Lung microvascular endothelial cell (primary cell): ENCODE measurements at regions not wholly inside any gene's neighbourhood (a gene's known extent, or its start where the extent isn't known, plus 50 kb on each side); places are given as distances from the start of the nearest gene placed in this dataset.
"Not testable (repeated sequence)": the region's sequence is repeated elsewhere in the genome, so short reads cannot be mapped to it uniquely, and the experiment has no call there.

Experiments used
- DNase-seq, 2 donors: peaks; one replicate each; pipeline versions ENCODE4 v3.0.0 to v3.0.0-alpha.2; 2010; ENCODE audit warnings: low read depth in 2 of 2

- peak in 1 of 2 donors; percentile 5 for DNase-seq
Observed at GRCh38 chr13:50732712-50733111, 110.8 kb downstream of the DLEU7 start.

- no peak for DNase-seq
Observed at GRCh38 chr13:50733392-50733791, 110.1 kb downstream of the DLEU7 start.

DNA sequence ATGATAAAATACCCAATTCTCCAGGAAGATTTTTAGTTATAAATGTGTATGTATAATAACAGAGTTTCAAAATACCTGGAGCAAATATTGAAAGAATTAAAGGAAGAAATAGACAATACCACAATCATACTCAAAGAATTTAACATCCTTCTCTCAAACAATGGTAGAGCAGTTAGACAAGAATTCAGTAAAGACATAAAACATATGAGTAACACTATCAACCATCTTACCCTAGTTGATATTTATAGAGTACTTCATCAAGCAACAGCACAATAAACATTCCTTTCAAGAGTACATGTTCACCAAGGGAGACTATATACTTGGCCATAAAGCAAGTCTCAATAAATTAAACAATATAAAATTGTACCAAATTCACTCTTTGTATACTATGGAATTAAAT, 108.4 kb downstream of the DLEU7 start:
- peak in 1 of 2 donors; percentile 4 for DNase-seq

DNA sequence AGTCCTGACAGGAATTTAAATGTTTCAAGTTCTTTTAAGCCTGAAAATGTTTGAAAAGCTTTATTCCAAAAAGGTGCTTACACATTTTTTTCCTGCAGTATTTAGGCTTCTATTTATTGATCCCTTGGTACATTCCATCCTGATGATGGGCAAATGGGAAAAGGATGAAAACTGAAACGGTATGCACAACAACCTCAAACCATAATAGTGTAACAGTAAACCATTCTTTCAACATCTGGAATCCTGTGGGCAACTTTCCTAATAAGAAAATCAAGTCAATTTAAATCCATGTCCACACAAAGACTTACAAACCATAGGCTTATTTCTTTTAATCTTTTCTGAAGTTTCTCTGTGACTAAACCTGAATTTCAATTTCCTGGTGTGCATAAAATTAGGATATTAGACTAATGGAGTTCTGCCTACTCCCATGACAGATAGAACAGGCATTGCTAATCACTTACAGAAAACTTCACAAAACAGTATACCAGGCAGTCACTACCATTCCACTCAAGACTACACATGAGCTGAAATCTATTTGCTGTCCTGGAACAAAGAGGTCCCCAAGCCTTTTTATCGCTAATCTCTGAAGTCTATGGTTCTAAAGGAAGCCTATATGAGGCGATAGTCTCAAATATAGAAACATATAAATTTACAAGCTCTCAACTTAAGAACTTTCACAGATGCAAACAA, 103.3 kb downstream of the DLEU7 start:
- no peak for DNase-seq

- DNase-seq: no peak
Observed at GRCh38 chr13:50742353-50742752, 101.1 kb downstream of the DLEU7 start.

- no peak for DNase-seq
Observed at GRCh38 chr13:50742968-50743367, 100.5 kb downstream of the DLEU7 start.

GRCh38 chr13:50744116-50744660, 99.3 kb downstream of the DLEU7 start:
- no peak for DNase-seq

DNA sequence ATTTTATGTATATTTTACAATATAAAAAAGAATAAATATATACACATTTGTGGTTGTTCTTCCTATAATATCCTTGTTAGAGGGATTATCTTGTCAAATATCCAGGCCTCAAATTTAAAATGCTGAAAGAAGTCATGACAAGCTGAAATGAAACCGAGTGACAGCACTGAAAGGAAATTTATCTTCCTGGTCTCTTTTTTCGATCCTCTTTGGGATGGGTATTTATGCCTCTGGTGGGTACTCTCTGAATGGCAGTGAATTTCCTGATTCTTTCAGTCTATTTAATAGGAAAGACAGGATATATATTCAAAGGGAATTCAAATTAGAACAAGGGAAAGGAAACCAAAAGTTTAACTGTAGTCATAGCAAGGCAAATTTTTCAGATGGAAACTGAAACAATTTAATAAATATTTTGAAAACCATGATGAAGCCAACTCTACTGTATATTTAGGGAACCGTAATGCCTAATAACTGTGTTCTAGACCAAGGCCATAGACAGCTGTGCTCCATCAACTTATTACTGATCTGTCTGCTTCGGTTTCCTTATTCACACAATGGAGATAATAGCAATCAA, 97.9 kb downstream of the DLEU7 start:
- DNase-seq: peak in 1 of 2 donors; percentile 26

DNA sequence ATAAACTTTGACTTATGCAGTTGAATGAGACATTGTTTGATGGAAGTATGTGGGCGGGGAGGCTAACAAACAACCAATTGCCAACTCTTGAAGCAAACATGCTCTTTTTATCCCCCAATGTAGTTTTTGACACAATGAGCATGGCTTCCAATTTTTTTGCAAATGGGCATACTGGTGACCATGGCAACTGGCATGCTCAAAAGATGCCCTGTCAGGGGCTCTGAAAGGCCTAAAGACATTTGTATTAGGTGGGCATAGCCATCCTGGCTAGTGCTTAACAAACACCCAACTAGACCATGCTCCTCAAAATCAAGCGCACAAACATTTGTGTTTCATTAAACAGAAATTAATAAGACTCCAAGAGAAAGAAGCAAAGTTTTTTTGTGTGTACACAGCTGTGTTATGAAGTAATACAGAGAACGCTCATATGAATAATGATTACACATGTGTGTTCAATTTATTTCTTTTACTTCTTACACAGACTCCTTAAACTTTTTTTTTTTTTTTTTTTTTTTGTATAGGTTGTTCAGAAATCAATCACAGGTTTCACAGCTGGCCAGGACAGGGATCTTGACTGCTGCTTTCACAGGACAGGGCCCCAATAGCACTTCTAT, 95.6 kb downstream of the DLEU7 start:
- no peak for DNase-seq

DNA sequence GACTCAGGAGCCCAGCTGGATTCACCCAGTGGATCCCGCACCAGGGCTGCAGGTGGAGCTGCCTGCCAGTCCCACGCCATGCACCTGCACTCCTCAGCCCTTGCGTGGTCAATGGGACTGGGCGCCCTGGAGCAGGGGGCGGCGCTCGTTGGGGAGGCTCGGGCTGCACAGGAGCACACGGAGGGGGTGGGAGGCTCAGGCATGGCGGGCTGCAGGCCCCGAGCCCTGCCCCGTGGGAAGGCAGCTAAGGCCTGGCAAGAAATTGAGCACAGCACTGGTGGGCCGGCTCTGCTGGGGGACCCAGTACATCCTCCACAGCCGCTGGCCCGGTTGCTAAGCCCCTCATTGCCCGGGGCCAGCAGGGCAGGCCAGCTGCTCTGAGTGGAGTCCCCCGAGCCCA, 90.3 kb downstream of the DLEU7 start:
- not testable (repeated sequence) for DNase-seq

DNA sequence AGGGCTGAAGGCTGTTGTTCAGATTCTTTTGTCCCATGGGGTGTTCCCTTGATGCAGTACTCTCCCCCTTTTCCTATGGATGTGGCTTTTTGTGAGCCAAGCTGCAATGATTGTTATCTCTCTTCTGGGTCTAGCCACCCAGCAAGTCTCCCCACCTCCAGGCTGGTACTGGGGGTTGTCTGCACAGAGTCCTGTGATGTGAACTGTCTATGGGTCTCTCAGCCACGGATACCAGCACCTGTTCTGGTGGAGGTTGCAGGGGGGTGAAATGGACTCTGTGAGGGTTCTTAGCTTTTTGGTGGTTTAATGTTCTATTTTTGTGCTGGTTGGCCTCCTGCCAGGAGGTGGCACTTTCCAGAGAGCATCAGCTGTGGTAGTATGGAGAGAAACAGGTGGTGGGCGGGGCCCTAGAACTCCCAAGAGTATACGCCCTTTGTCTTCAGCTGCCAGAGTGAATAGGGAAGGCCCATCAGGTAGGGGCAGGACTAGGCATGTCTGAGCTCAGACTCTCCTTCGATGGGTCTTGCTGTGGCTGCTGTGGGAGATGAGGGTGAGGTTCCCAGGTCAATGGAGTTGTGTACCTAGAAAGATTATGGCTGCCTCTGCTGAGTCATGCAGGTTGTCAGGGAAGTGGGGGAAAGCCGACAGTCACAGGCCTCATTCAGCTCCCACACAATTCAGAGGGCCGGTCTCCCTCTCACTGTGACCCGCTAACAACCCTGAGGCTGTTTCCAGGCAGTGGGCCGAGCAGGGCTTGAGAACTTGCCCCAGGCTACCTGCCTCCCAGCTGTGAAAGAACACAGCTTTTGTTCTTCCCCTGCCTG, 87.4 kb downstream of the DLEU7 start:
- peak; percentile 14 to 54 for DNase-seq

DNA sequence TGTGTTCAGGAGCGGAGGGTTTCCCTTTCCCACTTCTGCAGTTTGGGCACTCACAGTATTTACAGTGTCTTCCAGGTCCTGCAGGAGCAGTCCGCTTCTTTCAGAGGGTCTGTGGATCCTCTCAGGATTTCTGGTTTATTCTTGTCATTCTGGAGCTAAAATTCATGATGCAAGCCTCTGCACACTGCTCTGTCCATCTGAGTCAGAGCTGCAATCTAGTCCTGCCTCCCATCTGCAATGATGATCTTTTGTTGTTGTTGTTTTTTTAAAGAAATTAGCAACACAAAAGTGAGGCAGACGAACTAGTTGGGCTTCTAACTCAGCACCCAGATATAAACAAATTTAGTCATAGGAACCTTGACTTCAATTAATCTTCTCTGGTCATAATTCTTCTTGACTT, 86.5 kb downstream of the DLEU7 start:
- peak in 1 of 2 donors; percentile 9 for DNase-seq

- no peak for DNase-seq
Observed at GRCh38 chr13:50758796-50759195, 84.7 kb downstream of the DLEU7 start.

DNA sequence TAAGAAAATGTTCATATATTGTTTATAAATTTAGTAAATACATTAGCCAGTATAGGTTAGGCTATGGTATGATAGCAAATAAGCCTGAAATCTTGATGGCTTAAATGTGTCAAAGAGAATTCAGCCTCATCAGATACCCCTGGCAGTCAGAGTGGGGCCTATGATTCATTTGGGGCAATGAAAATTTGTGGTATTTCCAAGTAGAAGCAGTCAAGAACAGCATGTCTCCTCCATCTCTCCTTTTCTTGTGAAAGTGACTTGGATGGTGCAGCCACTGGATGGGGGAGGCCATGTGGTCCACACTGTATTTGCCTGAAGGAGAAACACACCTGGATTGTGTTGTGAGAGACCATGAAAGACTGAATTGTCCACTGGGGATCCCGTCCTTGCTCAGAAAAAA, 82.7 kb downstream of the DLEU7 start:
- no peak for DNase-seq

DNA sequence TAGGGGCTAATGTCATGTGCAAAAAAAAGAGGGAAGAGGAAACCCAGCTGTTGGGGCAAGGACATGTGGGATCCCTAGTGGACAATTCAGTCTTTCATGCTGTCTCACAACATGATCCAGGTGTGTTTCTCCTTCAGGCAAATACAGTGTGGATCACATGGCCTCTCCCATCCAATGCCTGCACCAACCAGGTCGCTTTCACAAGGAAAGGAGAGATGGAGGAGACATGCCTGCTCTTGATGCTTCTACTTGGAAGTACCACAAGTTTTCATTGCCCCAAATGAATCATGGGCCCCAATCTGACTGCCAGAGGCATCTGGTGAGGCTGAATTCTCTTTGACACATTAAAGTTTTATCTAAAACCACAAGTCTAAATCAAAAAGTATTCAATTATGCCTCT, 82.1 kb downstream of the DLEU7 start:
- DNase-seq: no peak

DNA sequence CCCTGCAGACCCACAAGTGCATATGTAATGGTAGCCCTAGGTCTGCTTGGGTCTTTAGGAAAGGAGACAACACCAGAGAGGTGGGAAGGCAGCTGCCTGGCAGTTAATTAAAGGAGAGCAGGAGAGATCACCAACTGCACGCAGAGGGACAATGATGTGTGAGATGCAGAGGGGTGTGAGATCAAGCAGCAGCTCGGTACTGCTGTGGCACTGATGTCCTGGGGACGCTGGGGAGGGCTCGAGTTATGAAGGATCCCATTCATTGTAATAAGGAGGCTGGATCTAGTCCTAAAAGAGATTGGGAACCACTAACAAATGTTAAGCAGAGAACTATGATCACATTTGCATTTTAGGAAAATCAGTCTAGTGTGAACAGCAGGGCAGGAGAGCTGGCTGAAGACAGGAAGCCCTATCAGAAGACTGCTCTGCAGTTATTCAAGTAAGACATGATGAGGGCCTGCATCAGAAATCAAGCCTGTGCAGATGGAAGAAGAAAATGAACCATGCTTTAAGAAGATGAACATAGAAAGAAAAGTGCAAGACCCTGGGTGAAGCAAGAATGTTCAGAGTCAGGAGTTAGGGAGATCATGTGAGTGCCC, 80.4 kb downstream of the DLEU7 start:
- no peak for DNase-seq

DNA sequence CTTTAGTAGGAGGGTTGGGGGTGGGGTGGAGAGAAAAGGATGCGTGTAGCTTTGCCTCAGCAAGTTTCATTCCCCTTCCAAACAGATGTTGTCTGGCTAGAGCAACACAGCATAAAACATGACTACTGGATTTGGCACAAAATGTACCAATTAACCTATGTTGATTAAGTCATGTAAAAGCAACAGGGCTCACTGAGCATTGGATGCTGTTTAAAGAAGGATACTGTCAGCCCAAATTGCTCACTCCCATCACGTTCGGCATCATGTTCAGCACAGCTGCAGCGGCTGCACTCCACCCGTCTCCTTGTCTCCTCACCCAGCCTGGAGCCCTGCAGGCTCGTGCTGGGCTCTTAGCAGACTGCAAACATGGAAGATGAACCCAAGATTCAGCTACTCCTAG, 77.5 kb downstream of the DLEU7 start:
- DNase-seq: no peak

- DNase-seq: no peak
Observed at GRCh38 chr13:50766695-50767094, 76.8 kb downstream of the DLEU7 start.

DNA sequence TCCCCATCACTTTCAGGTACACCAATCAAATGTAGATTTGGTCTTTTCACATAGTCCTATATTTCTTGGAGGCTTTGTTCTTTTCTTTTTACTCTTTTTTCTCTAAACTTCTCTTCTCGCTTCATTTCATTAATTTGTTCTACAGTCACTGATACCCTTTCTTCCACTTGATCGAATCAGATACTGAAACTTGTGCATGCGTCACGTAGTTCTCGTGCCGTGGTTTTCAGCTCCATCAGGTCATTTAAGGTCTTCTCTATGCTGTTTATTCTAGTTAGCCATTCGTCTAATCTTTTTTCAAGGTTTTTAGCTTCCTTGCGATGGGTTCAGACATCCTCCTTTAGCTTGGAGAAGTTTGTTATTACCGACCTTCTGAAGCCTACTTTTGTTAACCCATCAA, 70.6 kb downstream of the DLEU7 start:
- not testable (repeated sequence) for DNase-seq
